ENCODE measurements at regions not wholly inside any gene's neighbourhood (a gene's known extent, or its start where the extent isn't known, plus 50 kb on each side); places are given as distances from the start of the nearest gene placed in this dataset.

- no peaks in the 10 kb centered on the region for H3K27me3 ChIP-seq (ENCODE audit: control insufficient read depth, insufficient read depth, low read length)
- no peaks in the 10 kb centered on the region for H3K4me1 ChIP-seq (ENCODE audit: control insufficient read depth, insufficient read depth, low read length)
- no peak overlapping the region for H3K27ac Mint-ChIP-seq
- WGBS (ENCODE audit: insufficient coverage) = 58% methylated on average over 1 of the region's 2 CpGs
- ATAC-seq (no peak), DNase-seq (no peak)
- H3K9me3 Mint-ChIP-seq = peaks cover 0 to 8% of the 10 kb centered on the region in 2 donors
- TF ChIP-seq CTCF (IDR thresholded peaks at IDR 0.05) = no peak
- H3K27me3 Mint-ChIP-seq (ENCODE audit: low read depth in 2 of 2) = peaks cover 0 to 6% of the 10 kb centered on the region in 2 donors
- H3K4me3 Mint-ChIP-seq = no peak overlapping the region
- H3K27ac ChIP-seq (ENCODE audit: low read length) = no peak overlapping the region
- intact Hi-C loops (cut with micrococcal nuclease) = no loop called here
- H3K36me3 Mint-ChIP-seq = no peaks in the 10 kb centered on the region
- H3K36me3 ChIP-seq (ENCODE audit: control insufficient read depth, insufficient read depth, low read length) = no peaks in the 10 kb centered on the region
- no peaks in the 10 kb centered on the region for H3K9me3 ChIP-seq (ENCODE audit: control insufficient read depth, insufficient read depth, low read length)
- H3K4me3 ChIP-seq (ENCODE audit: low read length) = no peak overlapping the region
- no peaks in the 10 kb centered on the region for H3K4me1 Mint-ChIP-seq
Measured at GRCh38 chr12:58269476-58269875, 328.1 kb downstream of the ATP23 start.

GRCh38 chr12:58270966-58271705 lies 329.8 kb downstream of the ATP23 start:
- H3K4me1 Mint-ChIP-seq = no peaks in the 10 kb centered on the region
- H3K27ac Mint-ChIP-seq = no peak overlapping the region
- intact Hi-C loops (cut with micrococcal nuclease) = no loop called here
- no peak for DNase-seq
- no peak for TF ChIP-seq CTCF (IDR thresholded peaks at IDR 0.05)
- Histone ChIP-seq H3K27me3 (ENCODE audit: control insufficient read depth, insufficient read depth, low read length) (no peaks in the 10 kb centered on the region), H3K4me1 (ENCODE audit: control insufficient read depth, insufficient read depth, low read length) (no peaks in the 10 kb centered on the region), H3K9me3 (ENCODE audit: control insufficient read depth, insufficient read depth, low read length) (no peaks in the 10 kb centered on the region), H3K27ac (ENCODE audit: low read length) (no peak overlapping the region), H3K4me3 (ENCODE audit: low read length) (no peak overlapping the region), H3K36me3 (ENCODE audit: control insufficient read depth, insufficient read depth, low read length) (no peaks in the 10 kb centered on the region)
- no peak overlapping the region for H3K4me3 Mint-ChIP-seq
- H3K27me3 Mint-ChIP-seq (ENCODE audit: low read depth in 2 of 2) = peaks cover 0 to 6% of the 10 kb centered on the region in 2 donors
- H3K9me3 Mint-ChIP-seq = peaks cover 0 to 2% of the 10 kb centered on the region in 2 donors
- no peaks in the 10 kb centered on the region for H3K36me3 Mint-ChIP-seq
- ATAC-seq = no peak
- WGBS (ENCODE audit: insufficient coverage) = 83% methylated on average over 5 of the region's 6 CpGs

GRCh38 chr12:58272461-58272860 lies 331.1 kb downstream of the ATP23 start:
- TF ChIP-seq CTCF (IDR thresholded peaks at IDR 0.05) = no peak
- WGBS (ENCODE audit: insufficient coverage) = 88% methylated on average over 2 of the region's 3 CpGs
- DNase-seq = no peak
- H3K36me3 Mint-ChIP-seq = peaks cover 6% of the 10 kb centered on the region
- intact Hi-C loops (cut with micrococcal nuclease) = no loop called here
- no peak for ATAC-seq
- peaks cover 3% of the 10 kb centered on the region for H3K9me3 ChIP-seq (ENCODE audit: control insufficient read depth, insufficient read depth, low read length)
- H3K4me1 ChIP-seq (ENCODE audit: control insufficient read depth, insufficient read depth, low read length) = no peaks in the 10 kb centered on the region
- H3K27ac Mint-ChIP-seq = no peak overlapping the region
- no peaks in the 10 kb centered on the region for H3K27me3 ChIP-seq (ENCODE audit: control insufficient read depth, insufficient read depth, low read length)
- H3K9me3 Mint-ChIP-seq = peaks cover 4 to 8% of the 10 kb centered on the region in 2 donors
- no peak overlapping the region for H3K4me3 ChIP-seq (ENCODE audit: low read length)
- no peak overlapping the region for H3K27ac ChIP-seq (ENCODE audit: low read length)
- H3K36me3 ChIP-seq (ENCODE audit: control insufficient read depth, insufficient read depth, low read length) = no peaks in the 10 kb centered on the region
- no peak overlapping the region for H3K4me3 Mint-ChIP-seq
- no peaks in the 10 kb centered on the region for H3K4me1 Mint-ChIP-seq
- H3K27me3 Mint-ChIP-seq (ENCODE audit: low read depth in 2 of 2) = peaks cover 0 to 6% of the 10 kb centered on the region in 2 donors

- H3K9me3 Mint-ChIP-seq = peaks cover 8 to 10% of the 10 kb centered on the region in 2 donors
- peaks cover 6% of the 10 kb centered on the region for H3K36me3 Mint-ChIP-seq
- TF ChIP-seq CTCF (IDR thresholded peaks at IDR 0.05) = no peak
- Histone ChIP-seq H3K36me3 (ENCODE audit: control insufficient read depth, insufficient read depth, low read length) (no peaks in the 10 kb centered on the region), H3K4me1 (ENCODE audit: control insufficient read depth, insufficient read depth, low read length) (no peaks in the 10 kb centered on the region), H3K4me3 (ENCODE audit: low read length) (no peak overlapping the region), H3K27me3 (ENCODE audit: control insufficient read depth, insufficient read depth, low read length) (no peaks in the 10 kb centered on the region), H3K27ac (ENCODE audit: low read length) (no peak overlapping the region), H3K9me3 (ENCODE audit: control insufficient read depth, insufficient read depth, low read length) (peaks cover 7% of the 10 kb centered on the region)
- DNase-seq = no peak
- 78% methylated on average over 1 of the region's 1 CpG for WGBS (ENCODE audit: insufficient coverage)
- no peak for ATAC-seq
- H3K27ac Mint-ChIP-seq = no peak overlapping the region
- H3K4me1 Mint-ChIP-seq = no peaks in the 10 kb centered on the region
- H3K27me3 Mint-ChIP-seq (ENCODE audit: low read depth in 2 of 2) = no peaks in the 10 kb centered on the region
- H3K4me3 Mint-ChIP-seq = no peak overlapping the region
- intact Hi-C loops (cut with micrococcal nuclease) = no loop called here
Measured at GRCh38 chr12:58277231-58277630, 335.9 kb downstream of the ATP23 start.

All from natural killer cell (primary cell).